SK-N-SH (cell line): ENCODE measurements at regions not wholly inside any gene's neighbourhood (a gene's known extent, or its start where the extent isn't known, plus 50 kb on each side); places are given as distances from the start of the nearest gene placed in this dataset.

Experiments
- CTCF ChIA-PET: fragments of 300-600, 350-600 bp; formaldehyde crosslinking; extraction: SDS; loops from one replicate; lab custom pipeline; 2021; lab: Yijun Ruan, JAX
- POLR2A ChIA-PET: fragments of 350-600 bp; sonication (Branson Sonifier 250); formaldehyde crosslinking; extraction: SDS; loops from one replicate; lab custom pipeline; 2020; ENCODE audit warnings: antibody characterized with exemption, inconsistent platforms; lab: Yijun Ruan, JAX
- DNase-seq: peaks from one replicate; pipeline ENCODE4 v3.0.0; 2012
- H2AFZ ChIP-seq: fragments of 200-600 bp; sonication (generic); 2 replicates; pipeline ENCODE4 v1.8.1; 2016; ENCODE audit warnings: antibody characterized with exemption, mild to moderate bottlenecking, low read depth
- H3F3A ChIP-seq: fragments of 200-600 bp; sonication (generic); replicated peaks from 2 replicates; pipeline ENCODE3; 2016; ENCODE audit warnings: antibody characterized with exemption, mild to moderate bottlenecking; ENCODE audit not compliant: insufficient read depth
- H3K27ac ChIP-seq, 2 experiments: fragments of 200-500 bp in 1 of 2; fragments of 200-600 bp in 1 of 2; sonication (Bioruptor generic) in 1 of 2; sonication (generic), shearing (Covaris generic) in 1 of 2; 2 replicates each; pipeline versions ENCODE4 v1.5.1 to v1.6.1; 2014 to 2016; ENCODE audit warnings: low read depth in 2 of 2, inconsistent platforms in 1 of 2, low read length in 1 of 2, mild to moderate bottlenecking in 1 of 2, mixed read lengths in 1 of 2
- H3K27me3 ChIP-seq: fragments of 200-600 bp; sonication (generic), shearing (Covaris generic); 2 replicates; pipeline ENCODE4 v1.6.1; 2016; ENCODE audit warnings: mixed run types; ENCODE audit not compliant: insufficient read depth
- H3K36me3 ChIP-seq, 2 experiments: fragments of 200-500 bp in 1 of 2; fragments of 200-600 bp in 1 of 2; sonication (Bioruptor generic) in 1 of 2; sonication (generic) in 1 of 2; replicated peaks in 1 of 2; 2 replicates each; pipeline versions ENCODE3 to v1.5.1; 2014 to 2016; ENCODE audit warnings: low read length in 1 of 2, mild to moderate bottlenecking in 1 of 2; ENCODE audit not compliant: insufficient read depth in 2 of 2, control insufficient read depth in 1 of 2
- H3K4me1 ChIP-seq, 2 experiments: fragments of 200-500 bp in 1 of 2; fragments of 200-600 bp in 1 of 2; sonication (Bioruptor generic) in 1 of 2; sonication (generic), shearing (Covaris generic) in 1 of 2; 2 replicates each; pipeline versions ENCODE4 v1.5.1 to v1.6.1; 2014 to 2016; ENCODE audit warnings: low read depth in 1 of 2, low read length in 1 of 2, mixed run types in 1 of 2; ENCODE audit not compliant: insufficient read depth in 2 of 2, control insufficient read depth in 1 of 2
- H3K4me2 ChIP-seq: fragments of 200-600 bp; sonication (generic), shearing (Covaris generic); 2 replicates; pipeline ENCODE4 v1.6.1; 2017; ENCODE audit warnings: mixed run types
- H3K4me3 ChIP-seq, 2 experiments: fragments of 200-500 bp in 1 of 2; fragments of 200-600 bp in 1 of 2; sonication (Bioruptor generic) in 1 of 2; sonication (generic), shearing (Covaris generic) in 1 of 2; 2 replicates each; pipeline versions ENCODE4 v1.5.1 to v1.8.1; 2014 to 2016; ENCODE audit warnings: low read depth in 2 of 2, inconsistent platforms in 1 of 2, low read length in 1 of 2, mild to moderate bottlenecking in 1 of 2, mixed read lengths in 1 of 2, moderate library complexity in 1 of 2
- H3K79me2 ChIP-seq: fragments of 200-600 bp; sonication (generic); 2 replicates; pipeline ENCODE4 v1.8.1; 2017; ENCODE audit warnings: mild to moderate bottlenecking; ENCODE audit not compliant: insufficient read depth
- H3K9ac ChIP-seq: fragments of 200-600 bp; sonication (generic); 2 replicates; pipeline ENCODE4 v1.6.1; 2017; ENCODE audit warnings: mixed run types
- H3K9me2 ChIP-seq: fragments of 200-600 bp; sonication (generic); 2 replicates; pipeline ENCODE4 v1.6.1; 2017; ENCODE audit warnings: mixed run types
- H3K9me3 ChIP-seq: fragments of 200-600 bp; sonication (generic); 2 replicates; pipeline ENCODE4 v1.6.1; 2017; ENCODE audit warnings: mixed run types, mild to moderate bottlenecking, moderate library complexity
- H4K20me1 ChIP-seq: fragments of 200-600 bp; sonication (generic); 2 replicates; pipeline ENCODE4 v1.6.1; 2017; ENCODE audit warnings: mild to moderate bottlenecking, mixed run types; ENCODE audit not compliant: insufficient read depth
- GABPA ChIP-seq: IDR thresholded peaks from 2 replicates; pipeline ENCODE4 v1.4.0; 2012; ENCODE audit warnings: low read depth, mild to moderate bottlenecking
- MEF2A ChIP-seq: IDR thresholded peaks from 2 replicates; pipeline ENCODE4 v1.4.0; 2012; ENCODE audit warnings: low read depth, borderline replicate concordance
- NRF1 ChIP-seq: IDR thresholded peaks from 2 replicates; pipeline ENCODE4 v1.6.1; 2012; ENCODE audit warnings: low read depth, mild to moderate bottlenecking, low read length
- RCOR1 ChIP-seq: fragments of 150-350 bp; IDR thresholded peaks from 2 replicates; pipeline ENCODE4 v1.6.1; 2017; ENCODE audit warnings: antibody characterized with exemption, low read length
- RXRA ChIP-seq: IDR thresholded peaks from 2 replicates; pipeline ENCODE4 v1.4.0; 2012; ENCODE audit warnings: low read depth, mild to moderate bottlenecking, borderline replicate concordance
- SIN3A ChIP-seq: IDR thresholded peaks from 2 replicates; pipeline ENCODE4 v1.6.1; 2012; ENCODE audit warnings: low read depth, mild to moderate bottlenecking, low read length, moderate library complexity, borderline replicate concordance
- SMC3 ChIP-seq: IDR thresholded peaks from 2 replicates; pipeline ENCODE4 v1.6.1; 2012; ENCODE audit warnings: low read depth, low read length, improper control_type of control experiment
- USF1 ChIP-seq: IDR thresholded peaks from 2 replicates; pipeline ENCODE4 v1.4.0; 2012; ENCODE audit warnings: low read depth, borderline replicate concordance
- WGBS: methylation state at CpG from one replicate; pipeline ENCODE4 v1.1.6; 2017; ENCODE audit warnings: low lambda C conversion rate; 5-methylcytosine and 5-hydroxymethylcytosine counted together
- TF ChIP-seq, protein P1 (sequence below): IDR thresholded peaks from 2 replicates; pipeline ENCODE4 v1.4.0; 2012; ENCODE audit warnings: low read depth, borderline replicate concordance

GRCh38 chr7:12812111-12812510 is 124.7 kb downstream of the ARL4A start:
- no peak overlapping the region for H3K27ac ChIP-seq
- no peak overlapping the region for H3K4me3 ChIP-seq
- no peaks in the 10 kb centered on the region for H3K79me2 ChIP-seq
- no peaks in the 10 kb centered on the region for H3K9me3 ChIP-seq
- no peaks in the 10 kb centered on the region for H3K36me3 ChIP-seq
- no peak overlapping the region for H3K9ac ChIP-seq
- ChIA-PET CTCF (interaction anchor here (1.6 kb wide), 1 partner anchor 13 kb away, joined by 3 read pairs; no protein-coding TSS in a partner anchor), POLR2A (no interaction called here)
- H2AFZ ChIP-seq = no peak overlapping the region
- H3K9me2 ChIP-seq = no peaks in the 10 kb centered on the region
- TF ChIP-seq NRF1 = no peak
- no peak for DNase-seq
- H3F3A ChIP-seq = no peaks in the 10 kb centered on the region
- no peaks in the 10 kb centered on the region; a peak in 1 of 4 replicates for H3K4me1 ChIP-seq
- H4K20me1 ChIP-seq = no peaks in the 10 kb centered on the region
- no peak overlapping the region for H3K4me2 ChIP-seq
- 5% methylated on average over 4 of the region's 4 CpGs for WGBS
- H3K27me3 ChIP-seq = no peaks in the 10 kb centered on the region; the same call in 1 of the 2 replicates

DNA sequence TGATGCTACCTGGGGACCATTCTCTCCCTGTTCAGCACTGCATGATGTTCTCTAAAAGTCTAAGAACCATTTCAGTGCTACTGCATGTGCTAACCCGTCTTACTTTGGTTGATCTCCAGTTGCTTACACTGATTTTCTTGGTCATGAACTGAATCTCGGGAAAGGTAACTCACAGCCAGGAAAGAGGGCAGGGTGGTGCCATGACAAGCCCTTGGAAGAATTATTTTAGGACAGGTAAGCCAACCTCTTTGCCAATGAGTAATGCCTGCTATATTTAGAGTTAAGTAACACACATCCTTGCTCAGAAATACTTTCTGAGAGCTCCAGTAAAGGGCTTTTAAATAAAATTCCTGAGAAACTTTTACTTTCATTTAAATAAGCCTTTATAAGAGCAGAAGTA is 126.7 kb downstream of the ARL4A start:
- ChIA-PET POLR2A (no interaction called here), CTCF (no interaction called here)
- Histone ChIP-seq H3K79me2 (no peaks in the 10 kb centered on the region), H3K27ac (no peak overlapping the region), H3K27me3 (no peaks in the 10 kb centered on the region; the same call in 1 of the 2 replicates), H3K36me3 (no peaks in the 10 kb centered on the region), H3F3A (no peaks in the 10 kb centered on the region), H2AFZ (no peak overlapping the region), H3K9ac (no peak overlapping the region), H3K9me3 (no peaks in the 10 kb centered on the region), H3K4me2 (no peak overlapping the region), H4K20me1 (no peaks in the 10 kb centered on the region), H3K4me1 (no peaks in the 10 kb centered on the region; a peak in 1 of 4 replicates), H3K4me3 (no peak overlapping the region), H3K9me2 (no peaks in the 10 kb centered on the region)
- DNase-seq = no peak
- 17% methylated on average over 2 of the region's 2 CpGs for WGBS
- TF ChIP-seq MEF2A (no peak), GABPA (no peak), SIN3A (no peak), SMC3 (no peak)

DNA sequence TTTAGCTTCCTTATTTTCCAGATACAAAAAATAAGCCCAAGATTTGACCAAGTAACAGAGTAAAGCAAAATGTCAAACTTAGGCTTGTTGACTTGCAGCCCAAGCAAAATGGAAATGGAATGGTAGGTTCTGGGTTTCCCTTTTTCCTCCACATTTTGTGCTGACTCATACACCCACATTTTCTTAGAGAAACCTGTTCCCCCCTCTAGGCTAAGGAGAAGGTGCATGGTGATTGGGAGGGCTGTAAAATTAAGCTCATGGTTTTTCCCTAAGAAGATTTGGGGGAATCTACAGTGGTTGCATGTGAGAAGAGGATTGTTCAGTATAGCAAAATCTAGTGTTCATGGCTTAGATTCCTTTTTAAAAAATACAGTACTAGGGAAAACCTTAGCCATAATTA is 127.4 kb downstream of the ARL4A start:
- Histone ChIP-seq H3K9me3 (no peaks in the 10 kb centered on the region), H4K20me1 (no peaks in the 10 kb centered on the region), H2AFZ (no peak overlapping the region), H3K9ac (no peak overlapping the region), H3K4me3 (no peak overlapping the region), H3K4me1 (no peaks in the 10 kb centered on the region; a peak in 1 of 4 replicates), H3F3A (no peaks in the 10 kb centered on the region), H3K27ac (no peak overlapping the region), H3K9me2 (no peaks in the 10 kb centered on the region), H3K79me2 (no peaks in the 10 kb centered on the region), H3K36me3 (no peaks in the 10 kb centered on the region), H3K4me2 (no peak overlapping the region)
- DNase-seq = no peak
- TF ChIP-seq SMC3 (no peak), RXRA (no peak), SIN3A (no peak), USF1 (no peak), RCOR1 (no peak)
- TF ChIP-seq, protein P1, sequence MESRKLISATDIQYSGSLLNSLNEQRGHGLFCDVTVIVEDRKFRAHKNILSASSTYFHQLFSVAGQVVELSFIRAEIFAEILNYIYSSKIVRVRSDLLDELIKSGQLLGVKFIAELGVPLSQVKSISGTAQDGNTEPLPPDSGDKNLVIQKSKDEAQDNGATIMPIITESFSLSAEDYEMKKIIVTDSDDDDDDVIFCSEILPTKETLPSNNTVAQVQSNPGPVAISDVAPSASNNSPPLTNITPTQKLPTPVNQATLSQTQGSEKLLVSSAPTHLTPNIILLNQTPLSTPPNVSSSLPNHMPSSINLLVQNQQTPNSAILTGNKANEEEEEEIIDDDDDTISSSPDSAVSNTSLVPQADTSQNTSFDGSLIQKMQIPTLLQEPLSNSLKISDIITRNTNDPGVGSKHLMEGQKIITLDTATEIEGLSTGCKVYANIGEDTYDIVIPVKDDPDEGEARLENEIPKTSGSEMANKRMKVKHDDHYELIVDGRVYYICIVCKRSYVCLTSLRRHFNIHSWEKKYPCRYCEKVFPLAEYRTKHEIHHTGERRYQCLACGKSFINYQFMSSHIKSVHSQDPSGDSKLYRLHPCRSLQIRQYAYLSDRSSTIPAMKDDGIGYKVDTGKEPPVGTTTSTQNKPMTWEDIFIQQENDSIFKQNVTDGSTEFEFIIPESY = no peak
- TF ChIP-seq, all 33 proteins: peak for 0
- ChIA-PET POLR2A (no interaction called here), CTCF (no interaction called here)
- no peaks in the 10 kb centered on the region for H3K27me3 ChIP-seq
